GM12878 (cell line): ENCODE measurements at regions not wholly inside any gene's neighbourhood (a gene's known extent, or its start where the extent isn't known, plus 50 kb on each side); places are given as distances from the start of the nearest gene placed in this dataset.

Source experiments
- ATAC-seq: fragments of 200-7000 bp; cut with Tn5 transposase; 3 replicates; pipeline ENCODE4 v1.9.1; 2020; ENCODE audit warnings: mild to moderate bottlenecking, moderate library complexity
- BruUV-seq: library from RNA; stranded (reverse); fragments of 400-500 nt; replicated peaks from 2 replicates; lab custom pipeline; 2021; lab: Mats Ljungman, UMichigan
- CTCF ChIA-PET: fragments of 300-600 bp; sonication (Branson Sonifier 250); formaldehyde crosslinking; extraction: SDS; loops from one replicate; lab custom pipeline; 2021; ENCODE audit warnings: inconsistent platforms; lab: Yijun Ruan, JAX
- POLR2A ChIA-PET: fragments of 350-600 bp; formaldehyde crosslinking; extraction: SDS; loops from one replicate; lab custom pipeline; 2021; ENCODE audit warnings: inconsistent platforms; lab: Charles Lee
- RAD21 ChIA-PET: fragments of 300-600 bp; sonication (Branson Sonifier 250); formaldehyde crosslinking; loops from one replicate; lab custom pipeline; 2023; ENCODE audit warnings: antibody characterized with exemption; ENCODE audit not compliant: unreplicated experiment; lab: Charles Lee
- SMC1A ChIA-PET: fragments of 300-600 bp; sonication (Branson Sonifier 250); formaldehyde crosslinking; loops from one replicate; lab custom pipeline; 2023; ENCODE audit not compliant: unreplicated experiment, uncharacterized antibody; lab: Charles Lee
- DNase-seq: peaks from one replicate; pipeline ENCODE4 v3.0.0-alpha.2; 2011; ENCODE audit warnings: low read depth, low spot score
- FAIRE-seq: peaks from 3 replicates; lab custom pipeline; 2011; peaks lifted over from hg19 to GRCh38; lab: Jason Lieb, UNC
- H2AFZ ChIP-seq: 2 replicates; pipeline ENCODE4 v1.6.0; 2011; ENCODE audit warnings: low read depth, low read length, control low read depth; ENCODE audit not compliant: control insufficient read depth
- H3K27ac ChIP-seq: 2 replicates; pipeline ENCODE4 v1.5.1; 2011; ENCODE audit warnings: control low read depth; ENCODE audit not compliant: control insufficient read depth, insufficient read depth
- H3K27me3 ChIP-seq, 2 experiments: replicated peaks in 1 of 2; 2 replicates each; pipeline versions ENCODE4 v1.6.0 to v1.6.1; 2011; ENCODE audit warnings: low read length in 1 of 2; ENCODE audit not compliant: control insufficient read depth in 2 of 2, insufficient read depth in 2 of 2
- H3K36me3 ChIP-seq, 2 experiments: 2 replicates each; pipeline ENCODE4 v1.5.1; 2011; ENCODE audit warnings: low read length in 1 of 2; ENCODE audit not compliant: control insufficient read depth in 2 of 2, insufficient read depth in 2 of 2
- H3K4me1 ChIP-seq: 2 replicates; pipeline ENCODE4 v1.6.1; 2011; ENCODE audit warnings: mild to moderate bottlenecking, low read length, moderate library complexity, mixed read lengths; ENCODE audit not compliant: control insufficient read depth, insufficient read depth
- H3K4me2 ChIP-seq: 2 replicates; pipeline ENCODE4 v1.6.0; 2011; ENCODE audit warnings: control low read depth; ENCODE audit not compliant: control insufficient read depth, insufficient read depth
- H3K4me3 ChIP-seq: fragments of 200-600 bp; sonication (generic); 2 replicates; pipeline ENCODE4 v1.5.1; 2016
- H3K79me2 ChIP-seq: 2 replicates; pipeline ENCODE4 v1.6.0; 2011; ENCODE audit warnings: low read length; ENCODE audit not compliant: control insufficient read depth, insufficient read depth
- H3K9ac ChIP-seq: 2 replicates; pipeline ENCODE4 v1.8.0; 2011; ENCODE audit warnings: low read length, control low read depth, mixed read lengths; ENCODE audit not compliant: control insufficient read depth, insufficient read depth
- H3K9me3 ChIP-seq: replicated peaks from 3 replicates; pipeline ENCODE4 v1.5.1; 2011; ENCODE audit warnings: mild to moderate bottlenecking, low read length; ENCODE audit not compliant: control insufficient read depth, insufficient read depth
- H4K20me1 ChIP-seq: 2 replicates; pipeline ENCODE4 v1.6.0; 2011; ENCODE audit not compliant: control insufficient read depth, insufficient read depth
- ASH2L ChIP-seq: fragments of 300-600, 200-600 bp; sonication (generic); IDR thresholded peaks from 2 replicates; pipeline ENCODE4 v1.6.1; 2017; ENCODE audit warnings: low read depth, mild to moderate bottlenecking, borderline replicate concordance
- CTCF ChIP-seq, 3 experiments: IDR thresholded peaks in 2 of 3; conservative IDR thresholded peaks in 1 of 3; 2 replicates each; pipeline ENCODE4 v1.5.1; 2011; ENCODE audit warnings: low read depth in 3 of 3, low read length in 3 of 3, mild to moderate bottlenecking in 3 of 3, control low read depth in 2 of 3, moderate library complexity in 2 of 3, inconsistent platforms in 1 of 3, mixed read lengths in 1 of 3; ENCODE audit not compliant: control insufficient read depth in 2 of 3, insufficient read depth in 1 of 3; ENCODE audit errors: extremely low read depth in 1 of 3
- NFYA ChIP-seq: IDR thresholded peaks from 2 replicates; pipeline ENCODE4 v1.6.1; 2011; ENCODE audit warnings: low read depth, mild to moderate bottlenecking, low read length, improper control_type of control experiment, borderline replicate concordance
- PAX5 ChIP-seq: IDR thresholded peaks from 2 replicates; pipeline ENCODE4 v1.6.1; 2011; ENCODE audit warnings: low read depth, low read length, borderline replicate concordance
- REST ChIP-seq: IDR thresholded peaks from 2 replicates; pipeline ENCODE4 v1.6.1; 2012; ENCODE audit warnings: mild to moderate bottlenecking, low read depth, low read length
- RFX5 ChIP-seq: IDR thresholded peaks from 2 replicates; pipeline ENCODE4 v1.6.1; 2011; ENCODE audit warnings: low read depth, low read length, improper control_type of control experiment
- SP1 ChIP-seq: IDR thresholded peaks from one replicate; pipeline ENCODE4 v1.6.1; 2011; ENCODE audit warnings: low read depth, low read length
- YBX1 ChIP-seq: fragments of 450-650 bp; IDR thresholded peaks from 2 replicates; pipeline ENCODE4 v1.6.1; 2016; ENCODE audit warnings: antibody characterized with exemption
- ZNF592 ChIP-seq: fragments of 450-650 bp; IDR thresholded peaks from 2 replicates; pipeline ENCODE4 v1.6.1; 2017; ENCODE audit warnings: mild to moderate bottlenecking, moderate library complexity
- WGBS: methylation state at CpG from one replicate; pipeline ENCODE4 v1.1.6; 2016; ENCODE audit warnings: low lambda C conversion rate; ENCODE audit not compliant: insufficient replicate concordance, insufficient coverage; ENCODE audit errors: missing lambda C conversion rate; 5-methylcytosine and 5-hydroxymethylcytosine counted together
- in situ Hi-C: fragments of 300-500 bp; cut with MboI; formaldehyde crosslinking; loops from 9 replicates; pipeline ENCODE4 v1.14.3; 2018; ENCODE audit warnings: mixed read lengths
- intact Hi-C: fragments of 100-400 bp; cut with micrococcal nuclease; formaldehyde crosslinking; loops from one replicate; pipeline ENCODE4 v1.14.2; 2022; ENCODE audit not compliant: unreplicated experiment

GRCh38 chr11:101786916-101787315 lies 127.9 kb upstream of the CEP126 start:
- FAIRE-seq = no peak
- in situ Hi-C loops = no loop called here
- no peaks in the 10 kb centered on the region for H3K27me3 ChIP-seq
- no peak for TF ChIP-seq PAX5
- TF ChIP-seq REST = no peak
- TF ChIP-seq RFX5 = no peak
- no peak for TF ChIP-seq ASH2L
- TF ChIP-seq NFYA = no peak
- TF ChIP-seq CTCF (IDR thresholded peaks at IDR 0.05 in 2 of 3, conservative IDR thresholded peaks at IDR 0.05 in 1 of 3; ENCODE audit: control insufficient read depth in 2 of 3, extremely low read depth in 1 of 3, insufficient read depth in 1 of 3, low read depth in 3 of 3, low read length in 3 of 3) = no peak
- TF ChIP-seq SP1 = no peak
- no peak for TF ChIP-seq YBX1
- TF ChIP-seq ZNF592 = no peak
- intact Hi-C loops = no loop called here
- no peak for DNase-seq
- no peaks in the 10 kb centered on the region for H3K9me3 ChIP-seq
- WGBS = 0% methylated on average over 1 of the region's 1 CpG
- H3K79me2 ChIP-seq = no peaks in the 10 kb centered on the region
- H3K9ac ChIP-seq = no peak overlapping the region
- no peak overlapping the region for H2AFZ ChIP-seq
- BruUV-seq = no TSS peak
- ATAC-seq = no peak
- ChIA-PET CTCF (no interaction called here), RAD21 (no interaction called here), SMC1A (no interaction called here), POLR2A (no interaction called here)
- no peaks in the 10 kb centered on the region for H3K36me3 ChIP-seq
- H3K4me3 ChIP-seq = no peak overlapping the region
- no peak overlapping the region for H3K27ac ChIP-seq
- no peaks in the 10 kb centered on the region for H3K4me1 ChIP-seq
- H3K4me2 ChIP-seq = no peak overlapping the region
- no peaks in the 10 kb centered on the region for H4K20me1 ChIP-seq
